Endothelial cell of umbilical vein (primary cell): ENCODE measurements at regions not wholly inside any gene's neighbourhood (a gene's known extent, or its start where the extent isn't known, plus 50 kb on each side); places are given as distances from the start of the nearest gene placed in this dataset.

Source experiments
- BruUV-seq: library from RNA; stranded (reverse); fragments of 400-500 nt; replicated peaks from 2 replicates; lab custom pipeline; 2021; lab: Mats Ljungman, UMichigan
- CTCF ChIA-PET: fragments of 300-600, 350-600 bp; sonication (Branson Sonifier 250); formaldehyde crosslinking; loops from one replicate; lab custom pipeline; 2021; ENCODE audit warnings: antibody characterized with exemption, inconsistent platforms; lab: Charles Lee
- POLR2A ChIA-PET: fragments of 300-600, 350-600 bp; sonication (Branson Sonifier 250); formaldehyde crosslinking; loops from one replicate; lab custom pipeline; 2021; ENCODE audit warnings: antibody characterized with exemption, inconsistent platforms; lab: Charles Lee
- DNase-seq: peaks from one replicate; pipeline ENCODE4 v3.0.0-alpha.2; 2011; ENCODE audit warnings: low read depth, low spot score
- FAIRE-seq: peaks from 2 replicates; lab custom pipeline; 2011; peaks lifted over from hg19 to GRCh38; lab: Jason Lieb, UNC
- H2AFZ ChIP-seq: 2 replicates; pipeline ENCODE4 v1.6.0; 2012; ENCODE audit warnings: low read depth, low read length, control low read depth, inconsistent platforms
- H3K27ac ChIP-seq: 2 replicates; pipeline ENCODE4 v1.5.1; 2011; ENCODE audit warnings: low read depth, mild to moderate bottlenecking, control low read depth, low read length, moderate library complexity; ENCODE audit not compliant: insufficient read depth
- H3K27me3 ChIP-seq, 2 experiments: 2 replicates each; pipeline versions ENCODE4 v1.6.0 to v1.6.1; 2011; ENCODE audit warnings: low read length in 2 of 2, mixed read lengths in 1 of 2; ENCODE audit not compliant: control insufficient read depth in 2 of 2, insufficient read depth in 2 of 2
- H3K36me3 ChIP-seq, 2 experiments: 2 replicates in 1 of 2; 3 replicates in 1 of 2; pipeline ENCODE4 v1.5.1; 2011; ENCODE audit warnings: low read length in 2 of 2, mild to moderate bottlenecking in 1 of 2, moderate library complexity in 1 of 2; ENCODE audit not compliant: control insufficient read depth in 2 of 2, insufficient read depth in 2 of 2; ENCODE audit errors: extremely low read depth in 1 of 2
- H3K4me1 ChIP-seq: 3 replicates; pipeline ENCODE4 v1.5.1; 2011; ENCODE audit warnings: mild to moderate bottlenecking, low read length; ENCODE audit not compliant: control insufficient read depth, insufficient read depth; ENCODE audit errors: extremely low read depth
- H3K4me2 ChIP-seq: 2 replicates; pipeline ENCODE4 v1.6.1; 2011; ENCODE audit warnings: low read length, control low read depth, mixed read lengths; ENCODE audit not compliant: insufficient read depth
- H3K4me3 ChIP-seq, 3 experiments: fragments of 200-600 bp in 1 of 3; sonication (generic), shearing (Covaris generic) in 1 of 3; replicated peaks in 1 of 3; 2 replicates each; pipeline ENCODE4 v1.5.1; 2011 to 2016; ENCODE audit warnings: control low read depth in 3 of 3, low read length in 3 of 3, mild to moderate bottlenecking in 2 of 3, inconsistent platforms in 1 of 3, low read depth in 1 of 3, moderate library complexity in 1 of 3; ENCODE audit not compliant: insufficient read depth in 1 of 3
- H3K79me2 ChIP-seq: 2 replicates; pipeline ENCODE4 v1.6.0; 2012; ENCODE audit warnings: low read length, inconsistent platforms; ENCODE audit not compliant: control insufficient read depth, insufficient read depth
- H3K9ac ChIP-seq: replicated peaks from 2 replicates; pipeline ENCODE3; 2011; ENCODE audit warnings: low read length, control low read depth; ENCODE audit not compliant: insufficient read depth; ENCODE audit errors: extremely low read depth
- H3K9me1 ChIP-seq: replicated peaks from 3 replicates; pipeline ENCODE4 v1.6.0; 2011; ENCODE audit warnings: mild to moderate bottlenecking, low read length; ENCODE audit not compliant: control insufficient read depth, insufficient read depth; ENCODE audit errors: extremely low read depth
- H3K9me3 ChIP-seq: replicated peaks from 2 replicates; pipeline ENCODE4 v1.5.1; 2012; ENCODE audit warnings: low read length, inconsistent platforms; ENCODE audit not compliant: control insufficient read depth, insufficient read depth
- H4K20me1 ChIP-seq: replicated peaks from 2 replicates; pipeline ENCODE3; 2011; ENCODE audit warnings: mild to moderate bottlenecking, low read length; ENCODE audit not compliant: control insufficient read depth, insufficient read depth; ENCODE audit errors: extremely low read depth
- EZH2 ChIP-seq: IDR thresholded peaks from 2 replicates; pipeline ENCODE4 v1.6.1; 2012; ENCODE audit warnings: borderline replicate concordance, low read depth, mild to moderate bottlenecking, moderate library complexity, low read length, inconsistent platforms; ENCODE audit not compliant: severe bottlenecking
- FOS ChIP-seq: IDR thresholded peaks from 2 replicates; pipeline ENCODE4 v1.6.1; 2011; ENCODE audit warnings: mild to moderate bottlenecking, low read length, moderate library complexity, borderline replicate concordance; ENCODE audit not compliant: insufficient read depth
- GATA2 ChIP-seq: IDR thresholded peaks from 2 replicates; pipeline ENCODE4 v1.7.0; 2011; ENCODE audit warnings: low read depth, mild to moderate bottlenecking, moderate library complexity, mixed read lengths, low read length; ENCODE audit not compliant: insufficient read length, insufficient read depth
- JUN ChIP-seq: IDR thresholded peaks from 2 replicates; pipeline ENCODE4 v1.6.1; 2011; ENCODE audit warnings: borderline replicate concordance, low read depth; ENCODE audit not compliant: insufficient read length, insufficient read depth
- MAX ChIP-seq: IDR thresholded peaks from 2 replicates; pipeline ENCODE4 v1.6.1; 2011; ENCODE audit not compliant: insufficient read depth, insufficient read length
- MYC ChIP-seq: IDR thresholded peaks from one replicate; pipeline ENCODE4 v1.6.1; 2011; ENCODE audit warnings: mild to moderate bottlenecking, low read depth, low read length
- POLR2A ChIP-seq: IDR thresholded peaks from 2 replicates; pipeline ENCODE4 v1.6.1; 2012; ENCODE audit warnings: low read depth, mild to moderate bottlenecking, control low read depth, low read length
- POLR2AphosphoS5 ChIP-seq: IDR thresholded peaks from 2 replicates; pipeline ENCODE4 v1.6.1; 2012; ENCODE audit warnings: low read depth, mild to moderate bottlenecking, control low read depth, low read length, moderate library complexity; ENCODE audit not compliant: insufficient read depth
- dilution Hi-C: fragments of 300-500 bp; cut with MboI; formaldehyde crosslinking; loops from one replicate; pipeline ENCODE4 v1.15.0; 2019; ENCODE audit warnings: low sequenced_read_pairs; ENCODE audit not compliant: extremely low pct_ligation_motif_present
- intact Hi-C: fragments of 100-400 bp; cut with micrococcal nuclease; formaldehyde crosslinking; loops from one replicate; pipeline ENCODE4 v1.10.0; 2022
- TF ChIP-seq, protein P1 (sequence below), 2 donors: IDR thresholded peaks; 1 replicate in 1 of 2; 2 replicates in 1 of 2; pipeline ENCODE4 v1.5.1; 2011; ENCODE audit warnings: low read length in 2 of 2, mild to moderate bottlenecking in 2 of 2, moderate library complexity in 2 of 2, control low read depth in 1 of 2, inconsistent platforms in 1 of 2, low read depth in 1 of 2; ENCODE audit not compliant: insufficient read depth in 1 of 2; ENCODE audit errors: extremely low read depth in 1 of 2

DNA sequence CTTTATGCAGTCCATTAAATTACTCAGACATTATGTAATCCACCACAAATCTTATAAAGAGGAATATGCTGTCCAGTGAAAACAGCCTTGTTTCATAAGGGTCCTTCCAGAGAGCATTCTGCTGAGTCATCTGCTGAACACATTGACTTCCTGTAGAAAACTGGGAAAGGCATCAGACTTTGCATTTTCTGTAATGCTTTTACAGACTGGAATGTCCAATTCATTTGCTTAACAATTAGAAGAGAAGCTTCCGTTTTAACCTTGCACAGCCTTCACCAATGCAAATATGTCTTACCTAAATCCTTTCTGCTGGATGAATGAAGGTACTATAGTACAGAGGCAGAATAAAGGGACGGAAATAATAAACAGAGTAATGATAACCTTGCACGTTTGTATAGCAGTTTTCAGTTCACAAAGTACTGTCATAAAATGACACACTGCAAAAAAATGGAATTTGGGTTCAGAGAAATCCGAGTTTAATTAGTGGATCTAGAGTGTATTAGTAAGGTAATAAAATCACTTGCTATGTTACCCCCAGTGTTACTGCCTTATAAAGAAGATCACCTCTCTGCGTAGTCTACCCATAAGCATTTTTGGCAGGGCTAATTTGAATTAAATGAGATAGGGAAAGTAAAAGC lies 301.5 kb downstream of the PYDC2 start:
- Histone ChIP-seq H3K9ac (no peak overlapping the region), H3K4me3 (peak overlapping the region in 1 of 3 experiments; percentile 11), H3K36me3 (no peaks in the 10 kb centered on the region), H3K4me1 (peaks cover 11% of the 10 kb centered on the region), H2AFZ (peak overlapping the region; percentile 80), H3K79me2 (no peaks in the 10 kb centered on the region), H4K20me1 (no peaks in the 10 kb centered on the region), H3K27ac (peak overlapping the region; percentile 41), H3K4me2 (peak overlapping the region; percentile 85), H3K9me1 (no peaks in the 10 kb centered on the region), H3K27me3 (no peaks in the 10 kb centered on the region), H3K9me3 (no peaks in the 10 kb centered on the region)
- dilution Hi-C loops, result no loop called here
- ChIA-PET POLR2A (no interaction called here), CTCF (no interaction called here)
- no peak for TF ChIP-seq JUN
- peak; percentile 45 for TF ChIP-seq FOS
- intact Hi-C loops, result no loop called here
- DNase-seq, result peak; percentile 58
- no TSS peak for BruUV-seq
- no peak for FAIRE-seq

DNA sequence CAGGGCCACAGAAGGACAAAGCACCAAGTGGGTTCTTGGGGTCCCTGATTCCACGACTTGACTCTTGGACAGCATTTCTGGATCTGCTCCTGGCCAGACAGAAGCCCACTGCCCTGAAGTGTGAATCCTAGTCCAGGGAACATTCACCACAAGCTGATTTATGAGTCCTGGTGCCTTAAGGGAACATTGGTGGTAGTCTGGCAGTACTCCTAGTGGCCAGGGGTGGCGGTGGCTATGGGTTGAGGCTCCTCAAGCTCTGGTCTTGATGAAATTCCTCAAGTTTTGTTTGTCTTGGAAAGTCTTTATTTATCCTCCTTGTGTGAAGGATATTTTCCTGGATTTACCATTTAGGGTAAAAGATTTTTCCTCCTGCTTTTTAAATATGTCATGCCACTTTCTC lies 307.5 kb downstream of the PYDC2 start:
- CTCF ChIA-PET, result no interaction called here
- TF ChIP-seq JUN (no peak), FOS (no peak), MAX (no peak), GATA2 (no peak), MYC (no peak), EZH2 (no peak), POLR2A (no peak), POLR2AphosphoS5 (no peak)
- TF ChIP-seq, protein P1, sequence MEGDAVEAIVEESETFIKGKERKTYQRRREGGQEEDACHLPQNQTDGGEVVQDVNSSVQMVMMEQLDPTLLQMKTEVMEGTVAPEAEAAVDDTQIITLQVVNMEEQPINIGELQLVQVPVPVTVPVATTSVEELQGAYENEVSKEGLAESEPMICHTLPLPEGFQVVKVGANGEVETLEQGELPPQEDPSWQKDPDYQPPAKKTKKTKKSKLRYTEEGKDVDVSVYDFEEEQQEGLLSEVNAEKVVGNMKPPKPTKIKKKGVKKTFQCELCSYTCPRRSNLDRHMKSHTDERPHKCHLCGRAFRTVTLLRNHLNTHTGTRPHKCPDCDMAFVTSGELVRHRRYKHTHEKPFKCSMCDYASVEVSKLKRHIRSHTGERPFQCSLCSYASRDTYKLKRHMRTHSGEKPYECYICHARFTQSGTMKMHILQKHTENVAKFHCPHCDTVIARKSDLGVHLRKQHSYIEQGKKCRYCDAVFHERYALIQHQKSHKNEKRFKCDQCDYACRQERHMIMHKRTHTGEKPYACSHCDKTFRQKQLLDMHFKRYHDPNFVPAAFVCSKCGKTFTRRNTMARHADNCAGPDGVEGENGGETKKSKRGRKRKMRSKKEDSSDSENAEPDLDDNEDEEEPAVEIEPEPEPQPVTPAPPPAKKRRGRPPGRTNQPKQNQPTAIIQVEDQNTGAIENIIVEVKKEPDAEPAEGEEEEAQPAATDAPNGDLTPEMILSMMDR (IDR thresholded peaks at IDR 0.05; ENCODE audit: extremely low read depth in 1 of 2, insufficient read depth in 1 of 2, low read depth in 1 of 2, low read length in 2 of 2), result no peak
- Histone ChIP-seq H3K36me3 (no peaks in the 10 kb centered on the region), H3K79me2 (no peaks in the 10 kb centered on the region), H3K27me3 (no peaks in the 10 kb centered on the region), H3K4me1 (no peaks in the 10 kb centered on the region), H3K9me1 (no peaks in the 10 kb centered on the region), H3K9ac (no peak overlapping the region), H4K20me1 (no peaks in the 10 kb centered on the region), H3K4me3 (no peak overlapping the region), H3K9me3 (no peaks in the 10 kb centered on the region), H3K4me2 (no peak overlapping the region), H2AFZ (no peak overlapping the region), H3K27ac (no peak overlapping the region)
- intact Hi-C loops (no loop called here), dilution Hi-C loops (no loop called here)
- POLR2A ChIA-PET, result no interaction called here
- FAIRE-seq (no peak), DNase-seq (no peak)
- no TSS peak for BruUV-seq
